K562 (cell line): ENCODE measurements at regions not wholly inside any gene's neighbourhood (a gene's known extent, or its start where the extent isn't known, plus 50 kb on each side); places are given as distances from the start of the nearest gene placed in this dataset.

ENCODE experiments used
- ATAC-seq: fragments of 200-7000 bp; cut with Tn5 transposase; 3 replicates; pipeline ENCODE4 v1.9.1; 2020; ENCODE audit warnings: moderate library complexity
- BruUV-seq: library from RNA; stranded (reverse); fragments of 400-500 nt; replicated peaks from 2 replicates; lab custom pipeline; 2021; lab: Mats Ljungman, UMichigan
- CTCF ChIA-PET: fragments of 300-600 bp; formaldehyde crosslinking; extraction: SDS; loops from one replicate; lab custom pipeline; 2021; ENCODE audit warnings: low intra/inter-chr PET ratio; lab: Yijun Ruan, JAX
- POLR2A ChIA-PET: fragments of 300-600, 350-650 bp; sonication (Branson Sonifier 250); formaldehyde crosslinking; extraction: SDS; loops from one replicate; lab custom pipeline; 2021; ENCODE audit warnings: antibody characterized with exemption, inconsistent platforms; lab: Yijun Ruan, JAX
- DNase-seq, 4 experiments: peaks; one replicate each; pipeline versions ENCODE4 v3.0.0 to v3.0.0-alpha.2; 2011 to 2018; ENCODE audit warnings: low spot score in 3 of 4, mixed read lengths in 3 of 4; ENCODE audit errors: extremely low read depth in 1 of 4
- FAIRE-seq: peaks from 2 replicates; lab custom pipeline; 2011; peaks lifted over from hg19 to GRCh38; lab: Jason Lieb, UNC
- H2AFZ ChIP-seq: 2 replicates; pipeline ENCODE4 v1.6.0; 2011; ENCODE audit warnings: low read depth, low read length, control low read depth, inconsistent platforms
- H3K27ac ChIP-seq: fragments of 200-600 bp; 3 replicates; pipeline ENCODE4 v1.8.0; 2011; ENCODE audit warnings: low read depth, mild to moderate bottlenecking, control low read depth, inconsistent platforms, low read length, moderate library complexity, mixed read lengths; ENCODE audit errors: extremely low read depth
- H3K27me3 ChIP-seq, 2 experiments: fragments of 300-600 bp in 1 of 2; 2 replicates in 1 of 2; 3 replicates in 1 of 2; pipeline versions ENCODE4 v1.6.0 to v1.8.0; 2011; ENCODE audit warnings: inconsistent platforms in 2 of 2, low read length in 2 of 2, mild to moderate bottlenecking in 1 of 2, mixed read lengths in 1 of 2, moderate library complexity in 1 of 2; ENCODE audit not compliant: control insufficient read depth in 2 of 2, insufficient read depth in 2 of 2
- H3K36me3 ChIP-seq: fragments of 300-600 bp; 3 replicates; pipeline ENCODE4 v1.8.0; 2011; ENCODE audit warnings: mild to moderate bottlenecking, low read length, inconsistent platforms; ENCODE audit not compliant: control insufficient read depth, insufficient read depth
- H3K4me1 ChIP-seq, 2 experiments: fragments of 200-600 bp in 1 of 2; replicated peaks in 1 of 2; 2 replicates in 1 of 2; 3 replicates in 1 of 2; pipeline versions ENCODE4 v1.5.1 to v1.8.0; 2011; ENCODE audit warnings: inconsistent platforms in 2 of 2, low read length in 2 of 2, mild to moderate bottlenecking in 1 of 2, mixed read lengths in 1 of 2, moderate library complexity in 1 of 2; ENCODE audit not compliant: control insufficient read depth in 2 of 2, insufficient read depth in 2 of 2
- H3K4me2 ChIP-seq: 2 replicates; pipeline ENCODE4 v1.6.1; 2011; ENCODE audit warnings: low read length, control low read depth, inconsistent platforms, mixed read lengths; ENCODE audit not compliant: insufficient read depth
- H3K4me3 ChIP-seq: fragments of 200-600 bp; sonication (generic), shearing (Covaris generic); 2 replicates; pipeline ENCODE4 v1.5.1; 2016; ENCODE audit warnings: control low read depth, inconsistent platforms
- H3K79me2 ChIP-seq: fragments of 200-600 bp; 3 replicates; pipeline ENCODE4 v1.8.0; 2011; ENCODE audit warnings: low read length, inconsistent platforms; ENCODE audit not compliant: control insufficient read depth, insufficient read depth
- H3K9ac ChIP-seq, 2 experiments: 2 replicates each; pipeline versions ENCODE4 v1.6.0 to v1.6.1; 2011; ENCODE audit warnings: low read depth in 2 of 2, low read length in 2 of 2, control low read depth in 1 of 2, inconsistent platforms in 1 of 2, mild to moderate bottlenecking in 1 of 2, mixed read lengths in 1 of 2; ENCODE audit not compliant: insufficient read depth in 1 of 2
- H3K9me1 ChIP-seq: one replicate; pipeline ENCODE4 v1.6.0; 2011; ENCODE audit warnings: inconsistent platforms, mild to moderate bottlenecking, low read length, moderate library complexity; ENCODE audit not compliant: control insufficient read depth, insufficient read depth
- H3K9me3 ChIP-seq: replicated peaks from 2 replicates; pipeline ENCODE4 v1.5.1; 2011; ENCODE audit warnings: low read depth, low read length, inconsistent platforms; ENCODE audit not compliant: control insufficient read depth, insufficient read depth
- H4K20me1 ChIP-seq: replicated peaks from 2 replicates; pipeline ENCODE4 v1.6.1; 2011; ENCODE audit warnings: low read length, inconsistent platforms, mixed read lengths; ENCODE audit not compliant: control insufficient read depth, insufficient read depth
- FOSL1 ChIP-seq: fragments of 200-800 bp; sonication (Bioruptor generic); conservative IDR thresholded peaks from 2 replicates; pipeline ENCODE4 v1.6.1; 2016; ENCODE audit warnings: missing genetic modification characterization, missing compliant biosample characterization
- PPARD ChIP-seq: fragments of 250-450 bp; sonication (Bioruptor Pico); IDR thresholded peaks from 2 replicates; pipeline ENCODE4 v1.8.0; 2022; ENCODE audit warnings: inconsistent platforms, mild to moderate bottlenecking, moderate library complexity
- PTRF ChIP-seq: fragments of 450-650 bp; IDR thresholded peaks from 2 replicates; pipeline ENCODE4 v1.6.1; 2016; ENCODE audit warnings: mild to moderate bottlenecking, missing genetic modification characterization, missing compliant biosample characterization
- TRIM28 ChIP-seq: fragments of 450-650 bp; IDR thresholded peaks from 2 replicates; pipeline ENCODE4 v1.6.1; 2017
- TSC22D4 ChIP-seq: fragments of 450-650 bp; IDR thresholded peaks from 2 replicates; pipeline ENCODE4 v1.6.1; 2016; ENCODE audit warnings: missing genetic modification characterization, missing biosample characterization, control low read depth
- ZC3H4 ChIP-seq: sonication (generic); formaldehyde crosslinking; IDR thresholded peaks from 2 replicates; pipeline ENCODE4 v1.9.0; 2021; ENCODE audit warnings: missing genetic modification reagents, borderline replicate concordance
- WGBS: fragments of 100-300 bp; shearing (Covaris generic); methylation state at CpG from one replicate; pipeline ENCODE4 v1.1.6; 2016; ENCODE audit warnings: low coverage, mixed read lengths; ENCODE audit not compliant: insufficient coverage; ENCODE audit errors: missing lambda C conversion rate; 5-methylcytosine and 5-hydroxymethylcytosine counted together
- in situ Hi-C: fragments of 300-500 bp; cut with MboI; formaldehyde crosslinking; loops from 4 replicates; pipeline ENCODE4 v1.15.0; 2018; ENCODE audit warnings: inconsistent platforms, mixed read lengths
- intact Hi-C: fragments of 100-400 bp; cut with micrococcal nuclease; formaldehyde crosslinking; loops from 2 replicates; pipeline ENCODE4 v1.14.2; 2022
- TF ChIP-seq, protein P1 (sequence below): fragments of 450-650 bp; IDR thresholded peaks from 2 replicates; pipeline ENCODE4 v1.6.1; 2018; ENCODE audit not compliant: partially characterized antibody
- TF ChIP-seq, protein P2 (sequence below): fragments of 250-450 bp; sonication (Bioruptor Pico); IDR thresholded peaks from 2 replicates; pipeline ENCODE4 v1.4.0; 2020; ENCODE audit warnings: mild to moderate bottlenecking, moderate library complexity, borderline replicate concordance

- CTCF ChIA-PET: no interaction called here
- no peak overlapping the region for H3K4me2 ChIP-seq
- in situ Hi-C loops: no loop called here
- TF ChIP-seq, protein P1, sequence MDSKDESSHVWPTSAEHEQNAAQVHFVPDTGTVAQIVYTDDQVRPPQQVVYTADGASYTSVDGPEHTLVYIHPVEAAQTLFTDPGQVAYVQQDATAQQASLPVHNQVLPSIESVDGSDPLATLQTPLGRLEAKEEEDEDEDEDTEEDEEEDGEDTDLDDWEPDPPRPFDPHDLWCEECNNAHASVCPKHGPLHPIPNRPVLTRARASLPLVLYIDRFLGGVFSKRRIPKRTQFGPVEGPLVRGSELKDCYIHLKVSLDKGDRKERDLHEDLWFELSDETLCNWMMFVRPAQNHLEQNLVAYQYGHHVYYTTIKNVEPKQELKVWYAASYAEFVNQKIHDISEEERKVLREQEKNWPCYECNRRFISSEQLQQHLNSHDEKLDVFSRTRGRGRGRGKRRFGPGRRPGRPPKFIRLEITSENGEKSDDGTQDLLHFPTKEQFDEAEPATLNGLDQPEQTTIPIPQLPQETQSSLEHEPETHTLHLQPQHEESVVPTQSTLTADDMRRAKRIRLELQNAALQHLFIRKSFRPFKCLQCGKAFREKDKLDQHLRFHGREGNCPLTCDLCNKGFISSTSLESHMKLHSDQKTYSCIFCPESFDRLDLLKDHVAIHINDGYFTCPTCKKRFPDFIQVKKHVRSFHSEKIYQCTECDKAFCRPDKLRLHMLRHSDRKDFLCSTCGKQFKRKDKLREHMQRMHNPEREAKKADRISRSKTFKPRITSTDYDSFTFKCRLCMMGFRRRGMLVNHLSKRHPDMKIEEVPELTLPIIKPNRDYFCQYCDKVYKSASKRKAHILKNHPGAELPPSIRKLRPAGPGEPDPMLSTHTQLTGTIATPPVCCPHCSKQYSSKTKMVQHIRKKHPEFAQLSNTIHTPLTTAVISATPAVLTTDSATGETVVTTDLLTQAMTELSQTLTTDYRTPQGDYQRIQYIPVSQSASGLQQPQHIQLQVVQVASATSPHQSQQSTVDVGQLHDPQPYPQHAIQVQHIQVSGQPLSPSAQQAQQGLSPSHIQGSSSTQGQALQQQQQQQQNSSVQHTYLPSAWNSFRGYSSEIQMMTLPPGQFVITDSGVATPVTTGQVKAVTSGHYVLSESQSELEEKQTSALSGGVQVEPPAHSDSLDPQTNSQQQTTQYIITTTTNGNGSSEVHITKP: no peak
- TF ChIP-seq TRIM28: no peak
- TF ChIP-seq ZC3H4 (CRISPR knock-in tag): no peak
- TF ChIP-seq, protein P2, sequence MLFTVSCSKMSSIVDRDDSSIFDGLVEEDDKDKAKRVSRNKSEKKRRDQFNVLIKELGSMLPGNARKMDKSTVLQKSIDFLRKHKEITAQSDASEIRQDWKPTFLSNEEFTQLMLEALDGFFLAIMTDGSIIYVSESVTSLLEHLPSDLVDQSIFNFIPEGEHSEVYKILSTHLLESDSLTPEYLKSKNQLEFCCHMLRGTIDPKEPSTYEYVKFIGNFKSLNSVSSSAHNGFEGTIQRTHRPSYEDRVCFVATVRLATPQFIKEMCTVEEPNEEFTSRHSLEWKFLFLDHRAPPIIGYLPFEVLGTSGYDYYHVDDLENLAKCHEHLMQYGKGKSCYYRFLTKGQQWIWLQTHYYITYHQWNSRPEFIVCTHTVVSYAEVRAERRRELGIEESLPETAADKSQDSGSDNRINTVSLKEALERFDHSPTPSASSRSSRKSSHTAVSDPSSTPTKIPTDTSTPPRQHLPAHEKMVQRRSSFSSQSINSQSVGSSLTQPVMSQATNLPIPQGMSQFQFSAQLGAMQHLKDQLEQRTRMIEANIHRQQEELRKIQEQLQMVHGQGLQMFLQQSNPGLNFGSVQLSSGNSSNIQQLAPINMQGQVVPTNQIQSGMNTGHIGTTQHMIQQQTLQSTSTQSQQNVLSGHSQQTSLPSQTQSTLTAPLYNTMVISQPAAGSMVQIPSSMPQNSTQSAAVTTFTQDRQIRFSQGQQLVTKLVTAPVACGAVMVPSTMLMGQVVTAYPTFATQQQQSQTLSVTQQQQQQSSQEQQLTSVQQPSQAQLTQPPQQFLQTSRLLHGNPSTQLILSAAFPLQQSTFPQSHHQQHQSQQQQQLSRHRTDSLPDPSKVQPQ (CRISPR knock-in tag): no peak
- TF ChIP-seq FOSL1 (tag): no peak
- TF ChIP-seq PTRF (tag): no peak
- TF ChIP-seq TSC22D4: no peak
- no peak for TF ChIP-seq PPARD (CRISPR knock-in tag)
- no peak overlapping the region for H3K27ac ChIP-seq
- no peaks in the 10 kb centered on the region for H3K9me3 ChIP-seq
- H3K9ac ChIP-seq: no peak overlapping the region
- DNase-seq (no peak), FAIRE-seq (no peak), ATAC-seq (no peak)
- no peaks in the 10 kb centered on the region for H4K20me1 ChIP-seq
- intact Hi-C loops: no loop called here
- BruUV-seq: no TSS peak
- H3K79me2 ChIP-seq: no peaks in the 10 kb centered on the region
- no peak overlapping the region for H3K4me3 ChIP-seq
- no peak overlapping the region for H2AFZ ChIP-seq
- no peaks in the 10 kb centered on the region for H3K4me1 ChIP-seq
- no peaks in the 10 kb centered on the region for H3K9me1 ChIP-seq
- POLR2A ChIA-PET: no interaction called here
- no peaks in the 10 kb centered on the region for H3K36me3 ChIP-seq
- H3K27me3 ChIP-seq: no peaks in the 10 kb centered on the region
- 0% methylated on average over 1 of the region's 1 CpG for WGBS
These were observed 1083.2 kb downstream of the ROBO2 start for GRCh38 chr3:78123058-78123457.
